ENCODE measurements at regions not wholly inside any gene's neighbourhood (a gene's known extent, or its start where the extent isn't known, plus 50 kb on each side); places are given as distances from the start of the nearest gene placed in this dataset.

DNA sequence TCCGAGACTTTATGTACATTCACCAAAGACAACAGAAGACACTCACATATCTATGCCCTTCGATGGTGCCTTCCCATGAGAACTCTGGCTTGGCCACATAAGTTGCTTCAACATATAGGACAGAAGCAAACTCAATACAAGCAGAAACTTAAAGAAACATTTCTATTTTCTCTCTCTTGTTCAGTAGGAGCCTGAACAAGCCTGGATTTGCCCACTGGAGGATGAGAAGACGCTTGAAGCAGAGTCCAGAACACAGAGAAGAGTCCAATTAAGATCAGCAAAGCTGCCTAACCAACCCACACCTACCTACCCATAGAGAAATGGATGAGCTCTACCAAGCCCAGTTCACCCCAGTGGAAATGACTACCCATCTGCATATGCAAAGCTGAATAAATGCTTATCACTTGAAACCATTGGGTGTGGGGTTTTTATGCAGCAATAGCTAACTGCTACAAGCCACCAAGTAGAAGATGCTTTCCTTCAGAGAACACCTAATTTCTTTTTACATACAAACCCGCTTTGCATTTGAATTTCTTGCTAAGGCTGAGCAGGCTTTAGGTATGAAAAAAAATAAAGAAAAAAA, 337.9 kb upstream of the DYNLRB2 start:
- TF ChIP-seq, protein P1, sequence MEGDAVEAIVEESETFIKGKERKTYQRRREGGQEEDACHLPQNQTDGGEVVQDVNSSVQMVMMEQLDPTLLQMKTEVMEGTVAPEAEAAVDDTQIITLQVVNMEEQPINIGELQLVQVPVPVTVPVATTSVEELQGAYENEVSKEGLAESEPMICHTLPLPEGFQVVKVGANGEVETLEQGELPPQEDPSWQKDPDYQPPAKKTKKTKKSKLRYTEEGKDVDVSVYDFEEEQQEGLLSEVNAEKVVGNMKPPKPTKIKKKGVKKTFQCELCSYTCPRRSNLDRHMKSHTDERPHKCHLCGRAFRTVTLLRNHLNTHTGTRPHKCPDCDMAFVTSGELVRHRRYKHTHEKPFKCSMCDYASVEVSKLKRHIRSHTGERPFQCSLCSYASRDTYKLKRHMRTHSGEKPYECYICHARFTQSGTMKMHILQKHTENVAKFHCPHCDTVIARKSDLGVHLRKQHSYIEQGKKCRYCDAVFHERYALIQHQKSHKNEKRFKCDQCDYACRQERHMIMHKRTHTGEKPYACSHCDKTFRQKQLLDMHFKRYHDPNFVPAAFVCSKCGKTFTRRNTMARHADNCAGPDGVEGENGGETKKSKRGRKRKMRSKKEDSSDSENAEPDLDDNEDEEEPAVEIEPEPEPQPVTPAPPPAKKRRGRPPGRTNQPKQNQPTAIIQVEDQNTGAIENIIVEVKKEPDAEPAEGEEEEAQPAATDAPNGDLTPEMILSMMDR (IDR thresholded peaks at IDR 0.05): no peak
- no peak for TF ChIP-seq POLR2AphosphoS5 (IDR thresholded peaks at IDR 0.05)
- no peak for TF ChIP-seq POLR2A (IDR thresholded peaks at IDR 0.05)
- TF ChIP-seq EP300 (IDR thresholded peaks at IDR 0.05): no peak
